ENCODE measurements at regions not wholly inside any gene's neighbourhood (a gene's known extent, or its start where the extent isn't known, plus 50 kb on each side); places are given as distances from the start of the nearest gene placed in this dataset.
A peak's percentile ranks its signal among the peaks of the same experiment; 100 is the strongest.

DNA sequence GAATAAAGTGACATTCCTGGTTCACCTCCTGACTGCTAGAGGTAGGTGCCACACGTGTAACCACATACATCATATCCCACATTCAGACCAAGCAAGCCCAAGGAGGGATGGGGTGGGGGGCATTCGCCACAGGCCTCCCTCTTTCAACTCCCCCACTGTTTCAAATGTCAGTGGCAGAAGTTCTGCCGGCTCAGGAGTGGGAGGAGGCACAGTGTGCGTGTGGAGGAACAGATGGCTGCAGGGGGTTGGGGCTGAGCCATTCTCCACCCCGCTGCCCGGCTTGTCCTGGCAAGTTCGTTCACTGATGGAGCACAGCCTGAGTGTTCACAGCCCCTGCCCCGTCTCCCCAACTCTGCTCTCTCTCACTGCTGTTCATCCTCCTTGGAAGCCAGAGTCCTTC, 75.4 kb upstream of the TANC1 start:
- DNase-seq (ENCODE audit: low spot score in 2 of 2), result no peak
- no peaks in the 10 kb centered on the region for H3K9me3 ChIP-seq
- in situ Hi-C loops (cut with MboI; ENCODE audit: low sequenced_read_pairs), result no loop called here
- no peaks in the 10 kb centered on the region; the same call in 1 of the 2 replicates for H3K27me3 ChIP-seq (ENCODE audit: low read depth)
- no peaks in the 10 kb centered on the region for H3K4me1 ChIP-seq
- H3K36me3 ChIP-seq (replicated peaks), result no peaks in the 10 kb centered on the region
- no peak overlapping the region for H3K4me3 ChIP-seq

DNA sequence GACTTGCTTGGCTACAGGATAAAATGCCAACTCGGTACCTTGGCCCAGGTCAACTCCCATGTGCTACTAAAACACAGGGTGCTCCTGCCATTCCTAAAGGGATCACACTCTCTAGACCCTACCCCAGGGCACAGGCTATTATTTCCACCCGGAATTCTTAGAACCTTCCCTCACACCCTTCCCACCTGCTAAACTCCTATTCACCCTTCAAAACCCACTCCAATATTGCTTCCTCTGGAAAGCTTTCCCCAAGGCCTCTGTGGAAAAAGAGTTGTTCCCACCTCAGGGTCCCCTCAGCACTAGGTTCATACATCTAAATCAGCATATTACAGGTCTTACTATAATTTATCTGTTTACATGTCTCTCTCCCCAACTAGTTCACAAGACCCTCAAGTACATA, 75.0 kb upstream of the TANC1 start:
- Histone ChIP-seq H3K27me3 (ENCODE audit: low read depth) (no peaks in the 10 kb centered on the region), H3K4me3 (no peak overlapping the region), H3K9me3 (no peaks in the 10 kb centered on the region), H3K36me3 (replicated peaks) (no peaks in the 10 kb centered on the region), H3K4me1 (no peaks in the 10 kb centered on the region)
- in situ Hi-C loops (cut with MboI; ENCODE audit: low sequenced_read_pairs), result no loop called here
- DNase-seq (ENCODE audit: low spot score in 2 of 2), result no peak

DNA sequence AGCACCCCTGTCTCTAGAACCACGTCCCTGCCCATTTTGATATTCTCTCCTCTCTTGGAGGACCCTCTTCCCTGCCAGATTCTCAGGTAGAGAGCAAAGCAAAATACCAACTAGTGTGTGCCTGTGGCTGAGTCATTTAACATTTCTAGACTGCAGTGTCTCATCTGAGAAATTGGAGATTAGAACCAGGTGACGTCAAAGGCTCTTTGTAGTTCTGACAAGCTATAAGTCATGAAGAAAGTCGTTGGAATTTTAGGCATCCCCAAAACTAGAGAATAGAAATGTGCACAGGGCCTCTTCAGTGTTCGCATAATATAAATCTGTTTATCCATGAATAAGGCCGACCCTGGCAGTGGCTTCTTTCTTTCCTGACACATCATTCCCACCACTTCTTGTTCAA, 74.4 kb upstream of the TANC1 start:
- DNase-seq (ENCODE audit: low spot score in 2 of 2), result peak in 1 of 2 experiments; percentile 50
- H3K27me3 ChIP-seq (ENCODE audit: low read depth), result no peaks in the 10 kb centered on the region
- no peaks in the 10 kb centered on the region for H3K4me1 ChIP-seq
- H3K36me3 ChIP-seq (replicated peaks), result no peaks in the 10 kb centered on the region
- in situ Hi-C loops (cut with MboI; ENCODE audit: low sequenced_read_pairs), result no loop called here
- H3K4me3 ChIP-seq, result no peak overlapping the region
- no peaks in the 10 kb centered on the region for H3K9me3 ChIP-seq

- Histone ChIP-seq H3K4me1 (no peaks in the 10 kb centered on the region), H3K27me3 (ENCODE audit: low read depth) (no peaks in the 10 kb centered on the region), H3K36me3 (replicated peaks) (no peaks in the 10 kb centered on the region), H3K9me3 (no peaks in the 10 kb centered on the region), H3K4me3 (no peak overlapping the region)
- in situ Hi-C loops (cut with MboI; ENCODE audit: low sequenced_read_pairs), result no loop called here
- DNase-seq (ENCODE audit: low spot score in 2 of 2), result no peak
Observed at GRCh38 chr2:158894572-158894971, 73.9 kb upstream of the TANC1 start.

- H3K4me3 ChIP-seq, result no peak overlapping the region
- H3K27me3 ChIP-seq (ENCODE audit: low read depth), result no peaks in the 10 kb centered on the region
- in situ Hi-C loops (cut with MboI; ENCODE audit: low sequenced_read_pairs), result no loop called here
- DNase-seq (ENCODE audit: low spot score in 2 of 2), result no peak
- no peaks in the 10 kb centered on the region for H3K36me3 ChIP-seq (replicated peaks)
- H3K9me3 ChIP-seq, result no peaks in the 10 kb centered on the region
- H3K4me1 ChIP-seq, result peaks cover 8% of the 10 kb centered on the region
Observed at GRCh38 chr2:158900345-158900744, 68.1 kb upstream of the TANC1 start.

- no peaks in the 10 kb centered on the region for H3K27me3 ChIP-seq (ENCODE audit: low read depth)
- H3K4me3 ChIP-seq, result no peak overlapping the region
- DNase-seq (ENCODE audit: low spot score in 2 of 2), result no peak
- H3K9me3 ChIP-seq, result no peaks in the 10 kb centered on the region
- H3K4me1 ChIP-seq, result peaks cover 8% of the 10 kb centered on the region
- in situ Hi-C loops (cut with MboI; ENCODE audit: low sequenced_read_pairs), result no loop called here
- H3K36me3 ChIP-seq (replicated peaks), result no peaks in the 10 kb centered on the region
Observed at GRCh38 chr2:158902005-158902398, 66.4 kb upstream of the TANC1 start.

GRCh38 chr2:158903711-158904405, 64.6 kb upstream of the TANC1 start:
- DNase-seq (ENCODE audit: low spot score in 2 of 2), result peak; percentile 24 to 39
- no peak overlapping the region for H3K4me3 ChIP-seq
- no peaks in the 10 kb centered on the region for H3K36me3 ChIP-seq (replicated peaks)
- peaks cover 8% of the 10 kb centered on the region for H3K4me1 ChIP-seq
- no peaks in the 10 kb centered on the region for H3K9me3 ChIP-seq
- in situ Hi-C loops (cut with MboI; ENCODE audit: low sequenced_read_pairs), result no loop called here
- H3K27me3 ChIP-seq (ENCODE audit: low read depth), result no peaks in the 10 kb centered on the region

DNA sequence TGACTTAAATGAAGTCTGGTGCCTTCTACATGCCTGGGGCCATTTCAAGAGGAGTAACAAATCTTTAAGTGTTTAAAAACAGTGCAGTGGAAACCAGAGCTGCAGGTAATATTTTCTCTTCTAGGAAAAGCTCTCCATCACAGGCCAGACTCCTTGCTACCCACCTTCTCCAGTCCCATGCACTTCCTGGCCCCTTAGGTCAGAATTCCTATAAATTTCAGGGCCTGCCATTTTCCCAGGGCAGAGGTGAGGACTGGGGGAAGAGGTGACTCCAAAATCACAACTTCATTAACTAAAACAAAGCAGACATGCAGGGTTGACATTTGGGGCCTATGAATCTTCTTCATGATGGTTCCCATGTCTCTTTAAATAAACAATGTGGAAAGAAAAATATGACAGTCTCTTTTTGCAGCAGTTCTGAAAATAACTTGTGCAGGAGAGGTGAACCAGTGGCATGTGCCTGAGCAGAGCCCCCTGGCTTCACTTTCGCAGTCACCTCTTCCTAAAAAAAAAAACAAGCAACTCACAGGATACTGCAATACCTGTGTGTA, 63.7 kb upstream of the TANC1 start:
- Histone ChIP-seq H3K4me1 (peaks cover 8% of the 10 kb centered on the region), H3K4me3 (no peak overlapping the region), H3K36me3 (replicated peaks) (no peaks in the 10 kb centered on the region), H3K9me3 (no peaks in the 10 kb centered on the region), H3K27me3 (ENCODE audit: low read depth) (no peaks in the 10 kb centered on the region)
- in situ Hi-C loops (cut with MboI; ENCODE audit: low sequenced_read_pairs), result no loop called here
- no peak for DNase-seq (ENCODE audit: low spot score in 2 of 2)

- Histone ChIP-seq H3K27me3 (ENCODE audit: low read depth) (no peaks in the 10 kb centered on the region), H3K4me3 (no peak overlapping the region), H3K9me3 (no peaks in the 10 kb centered on the region), H3K36me3 (replicated peaks) (no peaks in the 10 kb centered on the region), H3K4me1 (peaks cover 8% of the 10 kb centered on the region)
- DNase-seq (ENCODE audit: low spot score in 2 of 2), result no peak
- in situ Hi-C loops (cut with MboI; ENCODE audit: low sequenced_read_pairs), result no loop called here
Observed at GRCh38 chr2:158905341-158905740, 63.1 kb upstream of the TANC1 start.

DNA sequence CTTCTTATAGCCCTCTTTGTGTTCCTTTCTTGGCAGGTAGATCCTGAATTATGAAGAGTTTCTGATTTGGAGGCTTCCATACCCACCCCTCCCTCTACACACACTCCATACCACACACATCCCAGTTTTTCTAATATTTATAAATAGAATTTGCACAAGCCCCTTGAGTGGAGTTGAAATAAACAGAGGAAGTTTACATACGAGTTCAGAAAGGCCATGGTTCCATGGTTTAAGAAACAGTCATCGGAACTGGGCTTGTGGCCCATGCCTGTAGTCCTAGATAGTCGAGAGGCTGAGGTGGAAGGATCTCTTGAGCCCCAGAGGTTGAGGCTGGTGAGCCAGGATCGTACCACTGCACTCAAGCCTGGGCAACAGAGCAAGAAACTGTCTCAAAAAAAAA, 62.7 kb upstream of the TANC1 start:
- in situ Hi-C loops (cut with MboI; ENCODE audit: low sequenced_read_pairs), result no loop called here
- DNase-seq (ENCODE audit: low spot score in 2 of 2), result no peak
- no peaks in the 10 kb centered on the region for H3K27me3 ChIP-seq (ENCODE audit: low read depth)
- H3K4me3 ChIP-seq, result no peak overlapping the region
- H3K36me3 ChIP-seq (replicated peaks), result no peaks in the 10 kb centered on the region
- H3K9me3 ChIP-seq, result no peaks in the 10 kb centered on the region
- peaks cover 8% of the 10 kb centered on the region for H3K4me1 ChIP-seq

GRCh38 chr2:158907926-158908456, 60.4 kb upstream of the TANC1 start:
- H3K36me3 ChIP-seq (replicated peaks), result no peaks in the 10 kb centered on the region
- H3K4me3 ChIP-seq, result no peak overlapping the region
- no peaks in the 10 kb centered on the region for H3K9me3 ChIP-seq
- no peaks in the 10 kb centered on the region for H3K27me3 ChIP-seq (ENCODE audit: low read depth)
- H3K4me1 ChIP-seq, result peaks cover 8% of the 10 kb centered on the region
- DNase-seq (ENCODE audit: low spot score in 2 of 2), result no peak
- in situ Hi-C loops (cut with MboI; ENCODE audit: low sequenced_read_pairs), result no loop called here

- no peaks in the 10 kb centered on the region for H3K4me1 ChIP-seq
- DNase-seq (ENCODE audit: low spot score in 2 of 2), result no peak
- H3K36me3 ChIP-seq (replicated peaks), result no peaks in the 10 kb centered on the region
- no peaks in the 10 kb centered on the region for H3K27me3 ChIP-seq (ENCODE audit: low read depth)
- H3K4me3 ChIP-seq, result no peak overlapping the region
- in situ Hi-C loops (cut with MboI; ENCODE audit: low sequenced_read_pairs), result no loop called here
- H3K9me3 ChIP-seq, result no peaks in the 10 kb centered on the region
Observed at GRCh38 chr2:158912112-158912511, 56.3 kb upstream of the TANC1 start.

GRCh38 chr2:158912765-158913164, 55.7 kb upstream of the TANC1 start:
- Histone ChIP-seq H3K36me3 (replicated peaks) (no peaks in the 10 kb centered on the region), H3K4me1 (no peaks in the 10 kb centered on the region), H3K9me3 (no peaks in the 10 kb centered on the region), H3K27me3 (ENCODE audit: low read depth) (no peaks in the 10 kb centered on the region), H3K4me3 (no peak overlapping the region)
- in situ Hi-C loops (cut with MboI; ENCODE audit: low sequenced_read_pairs), result no loop called here
- DNase-seq (ENCODE audit: low spot score in 2 of 2), result no peak

GRCh38 chr2:158914066-158914465, 54.4 kb upstream of the TANC1 start:
- in situ Hi-C loops (cut with MboI; ENCODE audit: low sequenced_read_pairs), result no loop called here
- no peaks in the 10 kb centered on the region for H3K36me3 ChIP-seq (replicated peaks)
- H3K4me3 ChIP-seq, result no peak overlapping the region
- no peaks in the 10 kb centered on the region for H3K9me3 ChIP-seq
- DNase-seq (ENCODE audit: low spot score in 2 of 2), result no peak
- no peaks in the 10 kb centered on the region for H3K4me1 ChIP-seq
- no peaks in the 10 kb centered on the region for H3K27me3 ChIP-seq (ENCODE audit: low read depth)
